ENCODE measurements at regions not wholly inside any gene's neighbourhood (a gene's known extent, or its start where the extent isn't known, plus 50 kb on each side); places are given as distances from the start of the nearest gene placed in this dataset.

- no peak for TF ChIP-seq ZNF407 (IDR thresholded peaks at IDR 0.05; ENCODE audit: low read depth)
- no peak for TF ChIP-seq RFX1 (IDR thresholded peaks at IDR 0.05)
- TF ChIP-seq ZC3H11A (IDR thresholded peaks at IDR 0.05; ENCODE audit: low read depth, low read length) = no peak
- no peak for TF ChIP-seq NFRKB (IDR thresholded peaks at IDR 0.05; ENCODE audit: low read depth)
- no peak for TF ChIP-seq ZSCAN29 (IDR thresholded peaks at IDR 0.05)
- TF ChIP-seq STAG1 (CRISPR knock-in tag; IDR thresholded peaks at IDR 0.05; ENCODE audit: borderline replicate concordance) = no peak
- no peak for TF ChIP-seq NR0B1 (IDR thresholded peaks at IDR 0.05; ENCODE audit: partially characterized antibody)
- TF ChIP-seq GATAD2B (IDR thresholded peaks at IDR 0.05; ENCODE audit: borderline replicate concordance) = no peak
- TF ChIP-seq ZNF79 (CRISPR knock-in tag; IDR thresholded peaks at IDR 0.05; ENCODE audit: low read depth) = no peak
- TF ChIP-seq FOSL1 (tag; conservative IDR thresholded peaks at IDR 0.05) = no peak
- no peak for TF ChIP-seq UBTF (IDR thresholded peaks at IDR 0.05; ENCODE audit: borderline replicate concordance in 1 of 2, low read depth in 2 of 2, low read length in 2 of 2)
- TF ChIP-seq RAD21 (CRISPR knock-in tag; conservative IDR thresholded peaks at IDR 0.05 in 1 of 2, IDR thresholded peaks at IDR 0.05 in 1 of 2) = no peak
- TF ChIP-seq RBM15 (IDR thresholded peaks at IDR 0.05; ENCODE audit: insufficient read depth, low read length) = no peak
Observed at GRCh38 chr2:128771401-128771800, 452.7 kb upstream of the HS6ST1 start (continued).
